GM12878 (cell line): ENCODE measurements at regions not wholly inside any gene's neighbourhood (a gene's known extent, or its start where the extent isn't known, plus 50 kb on each side); places are given as distances from the start of the nearest gene placed in this dataset.

Experiments
- CTCF ChIP-seq, 3 experiments: IDR thresholded peaks in 2 of 3; conservative IDR thresholded peaks in 1 of 3; 2 replicates each; pipeline ENCODE4 v1.5.1; 2011; ENCODE audit warnings: low read depth in 3 of 3, low read length in 3 of 3, mild to moderate bottlenecking in 3 of 3, control low read depth in 2 of 3, moderate library complexity in 2 of 3, inconsistent platforms in 1 of 3, mixed read lengths in 1 of 3; ENCODE audit not compliant: control insufficient read depth in 2 of 3, insufficient read depth in 1 of 3; ENCODE audit errors: extremely low read depth in 1 of 3
- EZH2 ChIP-seq: IDR thresholded peaks from 2 replicates; pipeline ENCODE4 v1.6.1; 2012; ENCODE audit warnings: low read depth, mild to moderate bottlenecking, control low read depth, inconsistent platforms, low read length, borderline replicate concordance; ENCODE audit not compliant: control insufficient read depth
- FOXM1 ChIP-seq: IDR thresholded peaks from 2 replicates; pipeline ENCODE4 v1.6.1; 2012; ENCODE audit warnings: low read depth, mild to moderate bottlenecking, inconsistent platforms, low read length, moderate library complexity
- HDAC2 ChIP-seq: fragments of 200-600 bp; sonication (generic); IDR thresholded peaks from 2 replicates; pipeline ENCODE4 v1.6.1; 2017
- IRF4 ChIP-seq: IDR thresholded peaks from 2 replicates; pipeline ENCODE4 v1.6.1; 2011; ENCODE audit warnings: low read depth, low read length
- MYC ChIP-seq: IDR thresholded peaks from 2 replicates; pipeline ENCODE4 v1.6.1; 2011; ENCODE audit warnings: mild to moderate bottlenecking, low read length, moderate library complexity, inconsistent platforms; ENCODE audit not compliant: insufficient read depth, insufficient replicate concordance, insufficient read length, severe bottlenecking
- PML ChIP-seq: IDR thresholded peaks from 2 replicates; pipeline ENCODE4 v1.6.1; 2012; ENCODE audit warnings: low read length, inconsistent platforms
- POLR2A ChIP-seq: IDR thresholded peaks from 2 replicates; pipeline ENCODE4 v1.6.1; 2011; ENCODE audit warnings: low read depth, mild to moderate bottlenecking, low read length
- POLR2AphosphoS5 ChIP-seq: IDR thresholded peaks from 2 replicates; pipeline ENCODE4 v1.6.1; 2011; ENCODE audit warnings: mild to moderate bottlenecking, low read length, inconsistent platforms
- SP1 ChIP-seq: IDR thresholded peaks from one replicate; pipeline ENCODE4 v1.6.1; 2011; ENCODE audit warnings: low read depth, low read length
- SREBF1 ChIP-seq: IDR thresholded peaks from 2 replicates; pipeline ENCODE4 v1.6.1; 2012; ENCODE audit warnings: mild to moderate bottlenecking, low read length
- TAF1 ChIP-seq: IDR thresholded peaks from 2 replicates; pipeline ENCODE4 v1.6.1; 2011; ENCODE audit warnings: mild to moderate bottlenecking, low read depth, low read length, borderline replicate concordance
- TCF3 ChIP-seq: IDR thresholded peaks from 2 replicates; pipeline ENCODE4 v1.6.1; 2012; ENCODE audit warnings: low read depth, mild to moderate bottlenecking, low read length, borderline replicate concordance; ENCODE audit not compliant: insufficient read depth

- TF ChIP-seq PML: no peak
- TF ChIP-seq POLR2A: no peak
- no peak for TF ChIP-seq CTCF (IDR thresholded peaks at IDR 0.05 in 2 of 3, conservative IDR thresholded peaks at IDR 0.05 in 1 of 3; ENCODE audit: control insufficient read depth in 2 of 3, extremely low read depth in 1 of 3, insufficient read depth in 1 of 3, low read depth in 3 of 3, low read length in 3 of 3)
- TF ChIP-seq POLR2AphosphoS5: no peak
- no peak for TF ChIP-seq MYC
- TF ChIP-seq TAF1: no peak
- no peak for TF ChIP-seq SP1
- TF ChIP-seq SREBF1: no peak
- no peak for TF ChIP-seq TCF3
- TF ChIP-seq IRF4: no peak
- TF ChIP-seq FOXM1: no peak
- TF ChIP-seq HDAC2: no peak
- TF ChIP-seq EZH2: no peak
These were observed 85.2 kb upstream of the CCDC39 start for GRCh38 chr3:180764481-180764880.
